Ishikawa (cell line): ENCODE measurements at regions not wholly inside any gene's neighbourhood (a gene's known extent, or its start where the extent isn't known, plus 50 kb on each side); places are given as distances from the start of the nearest gene placed in this dataset.

Experiments used
- CEBPB ChIP-seq: IDR thresholded peaks from 2 replicates; pipeline ENCODE4 v1.6.1; 2012
- CREB1 ChIP-seq: IDR thresholded peaks from 2 replicates; pipeline ENCODE4 v1.6.1; 2012; ENCODE audit warnings: low read depth
- EGR1 ChIP-seq: IDR thresholded peaks from 2 replicates; pipeline ENCODE4 v1.6.1; 2012
- EP300 ChIP-seq: IDR thresholded peaks from 2 replicates; pipeline ENCODE4 v1.6.1; 2012; ENCODE audit warnings: borderline replicate concordance
- FOXM1 ChIP-seq: IDR thresholded peaks from 2 replicates; pipeline ENCODE4 v1.6.1; 2012; ENCODE audit warnings: low read depth, borderline replicate concordance
- MAX ChIP-seq: IDR thresholded peaks from 2 replicates; pipeline ENCODE4 v1.6.1; 2012
- NFIC ChIP-seq: IDR thresholded peaks from 2 replicates; pipeline ENCODE4 v1.6.1; 2012
- RAD21 ChIP-seq: IDR thresholded peaks from 2 replicates; pipeline ENCODE4 v1.6.1; 2012; ENCODE audit warnings: low read depth
- TAF1 ChIP-seq: IDR thresholded peaks from 2 replicates; pipeline ENCODE4 v1.6.1; 2012; ENCODE audit warnings: low read depth, mild to moderate bottlenecking
- TCF12 ChIP-seq: IDR thresholded peaks from 2 replicates; pipeline ENCODE4 v1.6.1; 2012; ENCODE audit warnings: low read depth
- TEAD4 ChIP-seq: IDR thresholded peaks from 2 replicates; pipeline ENCODE4 v1.6.1; 2012
- YY1 ChIP-seq: IDR thresholded peaks from 2 replicates; pipeline ENCODE4 v1.6.1; 2012; ENCODE audit warnings: low read depth
- ZBTB7A ChIP-seq: IDR thresholded peaks from 2 replicates; pipeline ENCODE4 v1.6.1; 2012; ENCODE audit warnings: low read depth
- TF ChIP-seq, protein P1 (sequence below): IDR thresholded peaks from 2 replicates; pipeline ENCODE4 v1.6.1; 2012; ENCODE audit warnings: low read depth, mild to moderate bottlenecking
- TF ChIP-seq, protein P2 (sequence below): IDR thresholded peaks from 2 replicates; pipeline ENCODE4 v1.6.1; 2012

DNA sequence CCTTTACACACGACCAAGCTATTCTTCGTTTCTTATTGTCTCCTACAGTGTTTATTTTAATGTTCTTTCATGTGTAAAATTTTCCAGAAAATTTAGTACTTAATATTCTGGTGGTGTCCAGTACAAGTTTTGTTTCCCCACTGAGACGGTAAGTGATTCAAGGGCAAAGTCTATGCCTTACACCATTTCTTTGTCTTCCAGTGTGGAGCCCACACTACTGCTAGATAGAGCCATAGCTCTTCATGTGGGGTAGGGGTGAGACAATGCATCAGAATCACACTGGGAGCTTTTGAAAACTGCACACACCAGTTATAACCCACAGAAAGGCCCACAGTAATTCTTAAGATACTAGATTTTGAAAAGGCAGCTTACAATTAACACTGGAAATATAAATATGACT, 125.6 kb downstream of the TDRD15 start:
- no peak for TF ChIP-seq CEBPB
- TF ChIP-seq TAF1: no peak
- no peak for TF ChIP-seq RAD21
- TF ChIP-seq, protein P1, sequence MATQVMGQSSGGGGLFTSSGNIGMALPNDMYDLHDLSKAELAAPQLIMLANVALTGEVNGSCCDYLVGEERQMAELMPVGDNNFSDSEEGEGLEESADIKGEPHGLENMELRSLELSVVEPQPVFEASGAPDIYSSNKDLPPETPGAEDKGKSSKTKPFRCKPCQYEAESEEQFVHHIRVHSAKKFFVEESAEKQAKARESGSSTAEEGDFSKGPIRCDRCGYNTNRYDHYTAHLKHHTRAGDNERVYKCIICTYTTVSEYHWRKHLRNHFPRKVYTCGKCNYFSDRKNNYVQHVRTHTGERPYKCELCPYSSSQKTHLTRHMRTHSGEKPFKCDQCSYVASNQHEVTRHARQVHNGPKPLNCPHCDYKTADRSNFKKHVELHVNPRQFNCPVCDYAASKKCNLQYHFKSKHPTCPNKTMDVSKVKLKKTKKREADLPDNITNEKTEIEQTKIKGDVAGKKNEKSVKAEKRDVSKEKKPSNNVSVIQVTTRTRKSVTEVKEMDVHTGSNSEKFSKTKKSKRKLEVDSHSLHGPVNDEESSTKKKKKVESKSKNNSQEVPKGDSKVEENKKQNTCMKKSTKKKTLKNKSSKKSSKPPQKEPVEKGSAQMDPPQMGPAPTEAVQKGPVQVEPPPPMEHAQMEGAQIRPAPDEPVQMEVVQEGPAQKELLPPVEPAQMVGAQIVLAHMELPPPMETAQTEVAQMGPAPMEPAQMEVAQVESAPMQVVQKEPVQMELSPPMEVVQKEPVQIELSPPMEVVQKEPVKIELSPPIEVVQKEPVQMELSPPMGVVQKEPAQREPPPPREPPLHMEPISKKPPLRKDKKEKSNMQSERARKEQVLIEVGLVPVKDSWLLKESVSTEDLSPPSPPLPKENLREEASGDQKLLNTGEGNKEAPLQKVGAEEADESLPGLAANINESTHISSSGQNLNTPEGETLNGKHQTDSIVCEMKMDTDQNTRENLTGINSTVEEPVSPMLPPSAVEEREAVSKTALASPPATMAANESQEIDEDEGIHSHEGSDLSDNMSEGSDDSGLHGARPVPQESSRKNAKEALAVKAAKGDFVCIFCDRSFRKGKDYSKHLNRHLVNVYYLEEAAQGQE: no peak
- TF ChIP-seq CREB1: no peak
- TF ChIP-seq TEAD4: no peak
- no peak for TF ChIP-seq MAX

GRCh38 chr2:21250673-21251072, 126.9 kb downstream of the TDRD15 start:
- no peak for TF ChIP-seq ZBTB7A
- TF ChIP-seq FOXM1: no peak
- no peak for TF ChIP-seq EGR1
- TF ChIP-seq, protein P1: no peak
- TF ChIP-seq CREB1: no peak
- TF ChIP-seq CEBPB: no peak
- no peak for TF ChIP-seq TCF12
- no peak for TF ChIP-seq EP300
- no peak for TF ChIP-seq MAX

DNA sequence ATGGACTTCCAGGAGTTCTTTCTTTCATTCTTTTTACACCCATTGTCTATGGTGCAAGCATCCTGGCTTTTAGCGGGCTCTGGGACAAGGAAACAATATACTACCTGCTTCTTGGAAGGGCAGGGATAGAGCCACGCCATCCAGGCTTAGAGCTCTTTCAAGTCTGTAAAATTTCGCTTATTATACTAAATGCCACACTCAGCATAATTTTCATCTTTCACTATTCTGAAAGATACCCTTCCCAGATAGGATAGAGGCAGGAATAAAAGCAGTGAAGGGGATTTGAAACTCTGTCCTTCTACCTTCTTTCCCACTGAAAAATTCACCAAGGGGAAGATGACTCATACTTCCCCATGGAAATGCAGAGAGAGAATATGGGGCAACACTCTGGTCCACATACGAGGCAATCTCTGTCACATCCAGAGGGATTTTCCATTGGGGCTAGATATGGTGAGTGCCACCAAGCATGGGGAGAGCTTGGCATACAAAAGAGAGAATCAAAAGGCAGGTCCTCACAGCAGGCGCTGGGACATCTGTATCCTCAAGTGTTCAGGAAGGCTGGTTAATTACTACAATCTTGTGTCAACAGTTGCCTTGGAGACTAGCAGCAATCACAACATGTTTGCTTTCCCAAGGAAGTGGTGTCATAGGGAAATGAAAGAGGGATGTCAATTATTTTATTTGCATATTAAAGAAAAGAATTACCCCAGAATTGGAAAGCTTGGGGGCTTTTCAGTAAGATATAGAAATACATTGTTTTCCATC, 127.6 kb downstream of the TDRD15 start:
- TF ChIP-seq, protein P2, sequence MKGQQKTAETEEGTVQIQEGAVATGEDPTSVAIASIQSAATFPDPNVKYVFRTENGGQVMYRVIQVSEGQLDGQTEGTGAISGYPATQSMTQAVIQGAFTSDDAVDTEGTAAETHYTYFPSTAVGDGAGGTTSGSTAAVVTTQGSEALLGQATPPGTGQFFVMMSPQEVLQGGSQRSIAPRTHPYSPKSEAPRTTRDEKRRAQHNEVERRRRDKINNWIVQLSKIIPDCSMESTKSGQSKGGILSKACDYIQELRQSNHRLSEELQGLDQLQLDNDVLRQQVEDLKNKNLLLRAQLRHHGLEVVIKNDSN: no peak
- TF ChIP-seq NFIC (no peak), MAX (no peak)

DNA sequence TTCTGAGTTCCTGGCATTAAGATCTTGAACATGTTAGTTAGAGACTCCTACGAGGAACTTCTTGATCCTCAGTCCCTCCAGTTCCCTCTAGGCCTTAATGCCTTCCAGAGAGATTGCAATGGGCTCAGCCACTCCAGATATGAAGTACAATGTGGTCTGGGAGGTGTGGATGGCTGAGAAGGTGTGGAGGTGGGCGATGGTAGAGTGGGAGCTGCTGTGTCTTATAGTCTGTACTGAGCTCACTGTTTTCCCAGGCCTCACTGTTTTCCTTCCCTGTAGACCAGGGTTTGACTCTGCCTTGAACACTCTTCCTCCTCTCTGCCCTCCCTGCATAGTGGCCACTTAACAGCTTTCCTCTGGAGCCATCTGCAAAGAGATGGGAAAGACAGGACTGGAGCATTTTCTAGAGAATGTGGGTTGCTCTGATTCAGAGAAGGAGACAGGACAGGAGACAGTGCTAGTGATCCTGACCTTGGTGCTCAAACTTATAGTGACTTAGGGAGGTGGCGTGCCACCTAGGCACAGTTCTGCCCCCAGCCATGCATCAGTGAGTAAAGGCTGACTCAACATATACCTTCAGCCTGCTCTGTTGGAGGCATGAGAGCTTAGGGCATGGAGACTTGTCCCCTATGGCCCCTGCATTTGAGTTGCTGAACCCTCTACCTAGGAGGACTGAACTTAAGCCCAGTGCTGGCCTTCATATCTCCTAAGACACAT, 129.7 kb downstream of the TDRD15 start:
- TF ChIP-seq, protein P1: no peak
- no peak for TF ChIP-seq TCF12
- no peak for TF ChIP-seq ZBTB7A
- no peak for TF ChIP-seq CREB1
- no peak for TF ChIP-seq CEBPB
- no peak for TF ChIP-seq TAF1
- no peak for TF ChIP-seq TEAD4
- no peak for TF ChIP-seq YY1
- TF ChIP-seq FOXM1: no peak
- TF ChIP-seq EP300: no peak
- no peak for TF ChIP-seq EGR1
- TF ChIP-seq MAX: no peak
